Right cardiac atrium (tissue), 5 donors: ENCODE measurements at regions not wholly inside any gene's neighbourhood (a gene's known extent, or its start where the extent isn't known, plus 50 kb on each side); places are given as distances from the start of the nearest gene placed in this dataset.
"Not testable (repeated sequence)": the region's sequence is repeated elsewhere in the genome, so short reads cannot be mapped to it uniquely, and the experiment has no call there.

Experiments
- ATAC-seq, 2 donors: fragments of 200-7000 bp; cut with Tn5 transposase; one replicate each; pipeline versions ENCODE4 v1.8.0 to v1.9.1; 2020; ENCODE audit warnings: moderate library complexity in 2 of 2, mild to moderate bottlenecking in 1 of 2
- DNase-seq, 3 donors: peaks; one replicate each; pipeline ENCODE4 v3.0.0-alpha.2; 2020
- H3K27ac ChIP-seq: one replicate; pipeline ENCODE4 v1.5.1; 2013; ENCODE audit warnings: mild to moderate bottlenecking, low read length, control low read depth, moderate library complexity
- H3K27me3 ChIP-seq: one replicate; pipeline ENCODE4 v1.6.1; 2013; ENCODE audit not compliant: control insufficient read depth, insufficient read depth
- H3K4me1 ChIP-seq: one replicate; pipeline ENCODE4 v1.6.1; 2013; ENCODE audit warnings: low read length; ENCODE audit not compliant: control insufficient read depth, insufficient read depth
- H3K4me3 ChIP-seq: one replicate; pipeline ENCODE4 v1.5.1; 2013; ENCODE audit warnings: low read length, control low read depth
- H3K9me3 ChIP-seq: one replicate; pipeline ENCODE4 v1.6.1; 2013; ENCODE audit warnings: low read length; ENCODE audit not compliant: control insufficient read depth
- WGBS: extraction: QIAGEN DNeasy Blood & Tissue Kit; methylation state at CpG from one replicate; pipeline ENCODE4 v1.1.7; 2013; 5-methylcytosine and 5-hydroxymethylcytosine counted together
- intact Hi-C, 4 donors: fragments of 100-400 bp; cut with DNase I; formaldehyde crosslinking; loops; one replicate each; pipeline versions ENCODE4 v1.11.0 to v1.14.0; 2022 to 2023
- donor health status: healthy with polysubstance abuse.
- donor health status: DM: no; HTN: yes; CAD: no.
- donor health status: DM: no; HTN: no; CAD: no.
- donor health status: DM: no; HTN: yes; CAD: no; lungs with severe emphysema.
- donor health status: DM: yes; HTN: yes; CAD: no.

- intact Hi-C loops: no loop called here
- Histone ChIP-seq H3K4me1 (no peaks in the 10 kb centered on the region), H3K27me3 (no peaks in the 10 kb centered on the region), H3K9me3 (no peaks in the 10 kb centered on the region), H3K4me3 (no peak overlapping the region), H3K27ac (no peak overlapping the region)
- WGBS: 80% methylated on average over 8 of the region's 8 CpGs
- ATAC-seq (no peak), DNase-seq (no peak)
Measured at GRCh38 chr2:31813016-31813415, 197.8 kb downstream of the MEMO1 start.

DNA sequence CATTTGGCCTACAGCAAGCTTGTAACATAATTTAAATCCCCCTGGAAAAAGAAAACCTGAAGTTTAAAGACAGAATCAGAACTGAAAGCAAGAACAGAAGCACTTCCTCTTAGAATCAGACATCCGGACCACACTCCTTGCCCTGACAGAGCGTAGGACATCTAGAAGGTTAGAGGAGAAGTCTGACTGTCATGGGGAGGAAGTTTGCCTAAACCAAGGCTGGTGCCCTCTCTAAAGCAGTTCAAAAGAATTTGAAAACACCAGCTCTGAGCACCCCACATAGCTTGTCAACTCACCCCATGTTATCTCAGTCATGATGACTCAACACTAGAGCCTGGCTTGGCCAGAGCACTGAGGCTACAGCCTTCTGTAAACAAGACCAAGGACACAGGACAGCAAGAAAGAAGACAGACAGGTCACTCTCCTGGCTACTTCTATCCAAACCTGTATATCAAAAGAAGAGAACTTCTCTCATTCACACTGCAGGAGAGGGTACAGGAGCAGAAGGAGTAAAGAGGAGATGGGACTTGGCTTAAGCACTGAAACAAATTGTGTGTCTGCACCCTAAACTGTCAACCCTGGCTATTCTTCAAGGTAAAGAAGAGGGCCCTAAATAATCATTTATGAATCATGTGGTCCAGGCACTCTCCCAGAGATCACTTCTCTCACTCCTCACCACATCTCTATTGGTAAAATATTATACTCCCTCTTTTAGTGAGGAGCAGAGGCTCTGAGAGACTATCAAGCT lies 198.6 kb downstream of the MEMO1 start:
- Histone ChIP-seq H3K27ac (no peak overlapping the region), H3K9me3 (no peaks in the 10 kb centered on the region), H3K4me3 (no peak overlapping the region), H3K27me3 (no peaks in the 10 kb centered on the region), H3K4me1 (no peaks in the 10 kb centered on the region)
- DNase-seq (no peak), ATAC-seq (no peak)
- WGBS: 60% methylated on average over 2 of the region's 2 CpGs
- intact Hi-C loops: no loop called here

GRCh38 chr2:31811482-31811881 lies 199.3 kb downstream of the MEMO1 start:
- H3K9me3 ChIP-seq: no peaks in the 10 kb centered on the region
- H3K27ac ChIP-seq: no peak overlapping the region
- no peak for ATAC-seq
- H3K27me3 ChIP-seq: no peaks in the 10 kb centered on the region
- WGBS: 85% methylated on average over 3 of the region's 3 CpGs
- intact Hi-C loops: no loop called here
- H3K4me3 ChIP-seq: no peak overlapping the region
- no peaks in the 10 kb centered on the region for H3K4me1 ChIP-seq
- no peak for DNase-seq

GRCh38 chr2:31810200-31810917 lies 200.4 kb downstream of the MEMO1 start:
- no peak overlapping the region for H3K27ac ChIP-seq
- no peak overlapping the region for H3K4me3 ChIP-seq
- 62% methylated on average over 5 of the region's 5 CpGs for WGBS
- DNase-seq (no peak), ATAC-seq (no peak)
- H3K27me3 ChIP-seq: no peaks in the 10 kb centered on the region
- no peaks in the 10 kb centered on the region for H3K4me1 ChIP-seq
- no peaks in the 10 kb centered on the region for H3K9me3 ChIP-seq
- intact Hi-C loops: no loop called here

DNA sequence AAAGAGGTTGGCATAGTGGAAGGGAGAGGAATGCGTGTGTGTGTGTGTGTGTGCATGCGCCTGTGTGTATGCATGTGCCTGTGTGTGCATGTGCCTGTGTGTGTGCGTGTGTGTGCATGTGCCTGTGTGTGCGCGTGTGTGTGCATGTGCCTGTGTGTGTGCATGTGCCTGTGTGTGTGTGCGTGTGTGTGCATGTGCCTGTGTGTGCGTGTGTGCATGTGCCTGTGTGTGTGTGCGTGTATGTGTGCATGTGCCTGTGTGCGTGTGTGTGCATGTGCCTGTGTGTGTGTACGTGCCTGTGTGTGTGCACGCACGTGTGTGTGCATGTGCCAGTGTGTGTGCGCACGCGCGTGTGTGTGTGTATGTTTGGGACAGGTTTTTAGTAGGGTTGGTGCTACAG lies 205.1 kb downstream of the MEMO1 start:
- 85% methylated on average over 16 of the region's 16 CpGs for WGBS
- no peak for DNase-seq
- no peak for ATAC-seq
- no peaks in the 10 kb centered on the region for H3K27me3 ChIP-seq
- H3K9me3 ChIP-seq: no peaks in the 10 kb centered on the region
- H3K4me3 ChIP-seq: no peak overlapping the region
- H3K27ac ChIP-seq: no peak overlapping the region
- H3K4me1 ChIP-seq: no peaks in the 10 kb centered on the region
- intact Hi-C loops: no loop called here

DNA sequence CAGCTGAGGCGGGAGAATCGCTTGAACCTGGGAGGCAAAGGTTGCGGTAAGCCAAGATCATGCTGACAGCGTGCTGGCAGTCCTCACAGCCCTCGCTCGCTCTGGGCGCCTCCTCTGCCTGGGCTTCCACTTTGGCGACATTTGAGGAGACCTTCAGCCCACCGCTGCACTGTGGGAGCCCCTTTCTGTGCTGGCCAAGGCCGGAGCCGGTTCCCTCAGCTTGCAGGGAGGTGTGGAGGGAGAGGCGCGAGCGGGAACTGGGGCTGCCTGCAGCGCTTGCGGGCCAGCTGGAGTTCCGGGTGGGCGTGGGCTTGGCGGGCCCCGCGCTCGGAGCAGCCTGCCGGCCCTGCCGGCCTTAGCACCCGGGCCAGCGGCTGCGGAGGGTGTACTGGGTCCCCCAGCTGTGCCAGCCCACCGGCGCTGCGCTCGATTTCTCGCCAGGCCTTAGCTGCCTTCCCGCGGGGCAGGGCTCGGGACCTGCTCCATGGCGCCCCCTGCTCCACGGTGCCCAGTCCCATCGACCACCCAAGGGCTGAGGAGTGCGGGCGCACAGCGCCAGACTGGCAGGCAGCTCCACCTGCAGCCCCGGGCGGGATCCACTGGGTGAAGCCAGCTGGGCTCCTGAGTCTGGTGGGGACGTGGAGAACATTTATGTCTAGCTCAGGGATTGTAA lies 207.2 kb downstream of the MEMO1 start:
- DNase-seq, intact Hi-C loops, H3K9me3 ChIP-seq, H3K4me1 ChIP-seq, H3K27ac ChIP-seq, H3K27me3 ChIP-seq, H3K4me3 ChIP-seq, ATAC-seq: not testable (repeated sequence)
- WGBS: 63% methylated on average over 44 of the region's 44 CpGs

DNA sequence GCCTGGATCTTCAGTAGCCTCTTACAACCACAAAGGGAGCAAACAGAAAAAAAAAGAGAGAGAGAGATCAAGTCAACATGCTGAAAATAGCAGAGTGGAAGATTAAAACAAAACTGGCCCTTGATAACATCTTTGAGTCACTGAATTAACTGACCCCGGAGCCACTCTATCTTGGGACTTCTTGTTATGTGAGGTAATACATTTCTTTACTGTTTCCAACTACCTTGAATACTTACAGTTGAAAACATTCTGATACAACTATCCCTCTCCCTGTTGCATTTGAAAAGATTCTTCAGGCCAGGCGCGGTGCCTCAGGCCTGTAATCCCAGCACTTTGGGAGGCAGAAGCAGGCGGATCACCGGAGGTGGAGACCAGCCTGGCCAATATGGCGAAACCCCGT lies 208.1 kb downstream of the MEMO1 start:
- Histone ChIP-seq H3K4me3 (no peak overlapping the region), H3K9me3 (no peaks in the 10 kb centered on the region), H3K27ac (no peak overlapping the region), H3K4me1 (no peaks in the 10 kb centered on the region), H3K27me3 (no peaks in the 10 kb centered on the region)
- WGBS: 93% methylated on average over 7 of the region's 7 CpGs
- no peak for DNase-seq
- intact Hi-C loops: no loop called here
- no peak for ATAC-seq

DNA sequence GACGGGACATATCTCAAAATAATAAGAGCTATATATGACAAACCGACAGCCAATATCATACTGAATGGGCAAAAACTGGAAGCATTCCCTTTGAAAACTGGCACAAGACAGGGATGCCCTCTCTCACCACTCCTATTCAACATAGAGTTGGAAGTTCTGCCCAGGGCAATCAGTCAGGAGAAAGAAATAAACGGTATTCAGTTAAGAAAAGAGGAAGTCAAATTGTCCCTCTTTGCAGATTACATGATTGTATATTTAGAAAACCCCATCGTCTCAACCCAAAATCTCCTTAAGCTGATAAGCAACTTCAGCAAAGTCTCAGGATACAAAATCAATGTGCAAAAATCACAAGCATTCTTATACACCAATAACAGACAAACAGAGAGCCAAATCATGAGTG lies 211.5 kb downstream of the MEMO1 start:
- DNase-seq, H3K4me1 ChIP-seq, H3K9me3 ChIP-seq, H3K27ac ChIP-seq, ATAC-seq, H3K27me3 ChIP-seq, H3K4me3 ChIP-seq, intact Hi-C loops: not testable (repeated sequence)
- WGBS: 77% methylated on average over 4 of the region's 4 CpGs

- intact Hi-C loops: no loop called here
- H3K9me3 ChIP-seq: no peaks in the 10 kb centered on the region
- ATAC-seq: no peak
- H3K27ac ChIP-seq: no peak overlapping the region
- H3K27me3 ChIP-seq: no peaks in the 10 kb centered on the region
- no peak overlapping the region for H3K4me3 ChIP-seq
- DNase-seq: no peak
- WGBS: 85% methylated on average over 4 of the region's 4 CpGs
- no peaks in the 10 kb centered on the region for H3K4me1 ChIP-seq
Measured at GRCh38 chr2:31788273-31788672, 207.5 kb upstream of the SRD5A2 start.

DNA sequence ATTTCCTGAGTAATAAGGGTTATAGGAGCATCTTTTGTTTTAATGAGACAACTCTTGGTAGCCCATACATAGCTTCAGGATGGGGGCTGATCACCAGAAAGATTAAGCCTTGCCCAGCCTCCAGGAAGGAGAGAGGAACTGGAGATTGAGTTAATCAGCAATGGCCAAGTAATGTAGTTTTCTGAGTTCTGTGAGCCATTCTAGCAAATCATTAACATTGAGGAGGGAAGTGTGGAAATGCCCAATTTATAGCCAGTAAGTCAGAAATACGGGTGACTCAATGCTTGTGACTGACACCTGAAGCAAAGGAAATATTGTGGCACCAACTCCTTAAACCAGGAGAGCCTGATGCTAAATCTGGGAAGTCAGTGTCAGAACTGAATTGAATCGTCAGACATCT lies 205.1 kb upstream of the SRD5A2 start:
- H3K4me1 ChIP-seq: no peaks in the 10 kb centered on the region
- intact Hi-C loops: no loop called here
- ATAC-seq (no peak), DNase-seq (no peak)
- no peak overlapping the region for H3K27ac ChIP-seq
- WGBS: 72% methylated on average over 2 of the region's 2 CpGs
- no peaks in the 10 kb centered on the region for H3K27me3 ChIP-seq
- H3K9me3 ChIP-seq: no peaks in the 10 kb centered on the region
- no peak overlapping the region for H3K4me3 ChIP-seq

- no peaks in the 10 kb centered on the region for H3K4me1 ChIP-seq
- no peak for ATAC-seq
- intact Hi-C loops: no loop called here
- DNase-seq: no peak
- H3K9me3 ChIP-seq: no peaks in the 10 kb centered on the region
- H3K27ac ChIP-seq: no peak overlapping the region
- no peaks in the 10 kb centered on the region for H3K27me3 ChIP-seq
- no peak overlapping the region for H3K4me3 ChIP-seq
Measured at GRCh38 chr2:31784868-31785267, 204.1 kb upstream of the SRD5A2 start.
